ENCODE measurements at regions not wholly inside any gene's neighbourhood (a gene's known extent, or its start where the extent isn't known, plus 50 kb on each side); places are given as distances from the start of the nearest gene placed in this dataset.

DNA sequence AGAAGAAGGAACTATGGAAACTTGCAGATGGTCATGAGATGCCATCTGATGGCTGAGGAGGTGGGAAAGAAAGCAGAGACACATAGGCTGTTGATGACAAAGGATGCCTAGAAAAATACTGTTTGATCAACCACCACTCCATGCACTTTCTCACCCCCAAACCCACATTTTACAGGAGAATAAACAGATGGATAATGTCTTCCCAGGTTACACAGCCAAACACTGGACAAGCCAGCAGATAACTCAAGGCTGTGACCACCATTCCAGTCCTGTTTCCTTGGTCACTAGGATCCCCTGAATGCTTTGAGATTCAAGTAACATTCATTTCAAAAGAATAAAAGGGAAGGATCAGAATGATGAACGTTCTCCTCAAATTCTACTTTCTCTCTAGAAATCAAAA is 733.0 kb upstream of the SOX11 start:
- H3F3A ChIP-seq (ENCODE audit: insufficient read depth): no peaks in the 10 kb centered on the region
- H3K9ac ChIP-seq (ENCODE audit: low read length): no peak overlapping the region
- no peaks in the 10 kb centered on the region for H3K9me3 ChIP-seq (ENCODE audit: insufficient read depth, low read length)
- H3K4me2 ChIP-seq (ENCODE audit: low read depth, low read length, poor library complexity, severe bottlenecking): no peak overlapping the region
- no peak overlapping the region for H3K27ac ChIP-seq (ENCODE audit: low read depth, low read length)
- H2AFZ ChIP-seq (ENCODE audit: low read depth, low read length, severe bottlenecking): no peak overlapping the region
- H3K27me3 ChIP-seq (ENCODE audit: low read length): no peaks in the 10 kb centered on the region
- H4K20me1 ChIP-seq (ENCODE audit: low read depth, low read length): no peaks in the 10 kb centered on the region
- no peak overlapping the region for H3K4me3 ChIP-seq (ENCODE audit: insufficient read depth, low read length, poor library complexity, severe bottlenecking)
- TF ChIP-seq, protein P1, sequence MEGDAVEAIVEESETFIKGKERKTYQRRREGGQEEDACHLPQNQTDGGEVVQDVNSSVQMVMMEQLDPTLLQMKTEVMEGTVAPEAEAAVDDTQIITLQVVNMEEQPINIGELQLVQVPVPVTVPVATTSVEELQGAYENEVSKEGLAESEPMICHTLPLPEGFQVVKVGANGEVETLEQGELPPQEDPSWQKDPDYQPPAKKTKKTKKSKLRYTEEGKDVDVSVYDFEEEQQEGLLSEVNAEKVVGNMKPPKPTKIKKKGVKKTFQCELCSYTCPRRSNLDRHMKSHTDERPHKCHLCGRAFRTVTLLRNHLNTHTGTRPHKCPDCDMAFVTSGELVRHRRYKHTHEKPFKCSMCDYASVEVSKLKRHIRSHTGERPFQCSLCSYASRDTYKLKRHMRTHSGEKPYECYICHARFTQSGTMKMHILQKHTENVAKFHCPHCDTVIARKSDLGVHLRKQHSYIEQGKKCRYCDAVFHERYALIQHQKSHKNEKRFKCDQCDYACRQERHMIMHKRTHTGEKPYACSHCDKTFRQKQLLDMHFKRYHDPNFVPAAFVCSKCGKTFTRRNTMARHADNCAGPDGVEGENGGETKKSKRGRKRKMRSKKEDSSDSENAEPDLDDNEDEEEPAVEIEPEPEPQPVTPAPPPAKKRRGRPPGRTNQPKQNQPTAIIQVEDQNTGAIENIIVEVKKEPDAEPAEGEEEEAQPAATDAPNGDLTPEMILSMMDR (IDR thresholded peaks at IDR 0.05; ENCODE audit: insufficient read depth, low read length, poor library complexity, severe bottlenecking): no peak
- TF ChIP-seq EZH2phosphoT487 (conservative IDR thresholded peaks at IDR 0.05; ENCODE audit: low read length): no peak
- no peaks in the 10 kb centered on the region for H3K79me2 ChIP-seq (ENCODE audit: insufficient read depth, low read length)
- no peaks in the 10 kb centered on the region for H3K36me3 ChIP-seq (ENCODE audit: low read length)
- H3K9me2 ChIP-seq (replicated peaks; ENCODE audit: insufficient read depth, low read length): no peaks in the 10 kb centered on the region

DNA sequence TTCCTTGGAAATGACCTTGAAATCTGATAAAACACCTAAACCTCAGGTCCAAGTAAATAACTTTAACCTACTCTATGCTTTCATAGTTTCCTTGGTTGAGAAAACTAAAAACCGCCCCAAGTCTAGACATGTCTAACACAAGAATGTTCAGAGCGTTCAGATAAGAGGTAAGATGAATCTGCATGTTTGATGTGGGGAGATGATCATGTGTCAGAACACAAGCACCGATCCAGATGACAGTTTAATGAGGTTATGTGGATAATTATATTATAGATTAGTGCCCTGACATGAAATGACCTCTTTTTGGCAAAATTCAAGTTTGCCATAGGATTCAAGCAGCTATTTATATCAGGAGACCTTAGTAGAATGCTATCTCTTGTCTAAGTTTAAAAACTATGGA is 729.8 kb upstream of the SOX11 start:
- Histone ChIP-seq H2AFZ (ENCODE audit: low read depth, low read length, severe bottlenecking) (no peak overlapping the region), H3K27me3 (ENCODE audit: low read length) (no peaks in the 10 kb centered on the region), H3K9me3 (ENCODE audit: insufficient read depth, low read length) (no peaks in the 10 kb centered on the region), H3K36me3 (ENCODE audit: low read length) (no peaks in the 10 kb centered on the region), H4K20me1 (ENCODE audit: low read depth, low read length) (no peaks in the 10 kb centered on the region), H3K79me2 (ENCODE audit: insufficient read depth, low read length) (no peaks in the 10 kb centered on the region), H3K4me2 (ENCODE audit: low read depth, low read length, poor library complexity, severe bottlenecking) (no peak overlapping the region), H3K9ac (ENCODE audit: low read length) (no peak overlapping the region), H3K9me2 (replicated peaks; ENCODE audit: insufficient read depth, low read length) (no peaks in the 10 kb centered on the region), H3F3A (ENCODE audit: insufficient read depth) (no peaks in the 10 kb centered on the region), H3K27ac (ENCODE audit: low read depth, low read length) (no peak overlapping the region), H3K4me3 (ENCODE audit: insufficient read depth, low read length, poor library complexity, severe bottlenecking) (no peak overlapping the region)
- no peak for TF ChIP-seq EZH2phosphoT487 (conservative IDR thresholded peaks at IDR 0.05; ENCODE audit: low read length)
- TF ChIP-seq, protein P1 (IDR thresholded peaks at IDR 0.05; ENCODE audit: insufficient read depth, low read length, poor library complexity, severe bottlenecking): no peak

DNA sequence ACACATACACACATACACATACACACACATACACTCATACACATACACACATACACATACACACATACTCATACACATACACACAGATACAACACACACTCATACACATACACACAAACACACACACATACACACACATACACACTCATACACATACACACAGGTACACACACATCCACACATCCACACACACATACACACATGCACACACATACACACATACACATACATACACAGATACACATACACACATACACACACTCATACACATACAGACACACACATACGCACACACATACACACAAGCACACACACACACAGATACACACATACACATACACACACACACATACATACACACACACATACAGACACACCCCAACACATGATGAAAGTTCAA is 729.1 kb upstream of the SOX11 start:
- Histone ChIP-seq H3K36me3 (ENCODE audit: low read length) (no peaks in the 10 kb centered on the region), H3K27ac (ENCODE audit: low read depth, low read length) (no peak overlapping the region), H3K4me3 (ENCODE audit: insufficient read depth, low read length, poor library complexity, severe bottlenecking) (no peak overlapping the region), H4K20me1 (ENCODE audit: low read depth, low read length) (no peaks in the 10 kb centered on the region), H3K79me2 (ENCODE audit: insufficient read depth, low read length) (no peaks in the 10 kb centered on the region), H2AFZ (ENCODE audit: low read depth, low read length, severe bottlenecking) (no peak overlapping the region), H3K27me3 (ENCODE audit: low read length) (no peaks in the 10 kb centered on the region), H3K4me2 (ENCODE audit: low read depth, low read length, poor library complexity, severe bottlenecking) (no peak overlapping the region), H3K9me2 (replicated peaks; ENCODE audit: insufficient read depth, low read length) (no peaks in the 10 kb centered on the region), H3K9me3 (ENCODE audit: insufficient read depth, low read length) (no peaks in the 10 kb centered on the region), H3K9ac (ENCODE audit: low read length) (no peak overlapping the region), H3F3A (ENCODE audit: insufficient read depth) (no peaks in the 10 kb centered on the region)
- no peak for TF ChIP-seq EZH2phosphoT487 (conservative IDR thresholded peaks at IDR 0.05; ENCODE audit: low read length)
- TF ChIP-seq, protein P1 (IDR thresholded peaks at IDR 0.05; ENCODE audit: insufficient read depth, low read length, poor library complexity, severe bottlenecking): no peak
